Fibroblast of lung (primary cell): ENCODE measurements at regions not wholly inside any gene's neighbourhood (a gene's known extent, or its start where the extent isn't known, plus 50 kb on each side); places are given as distances from the start of the nearest gene placed in this dataset.

Source experiments
- DNase-seq, 2 donors: peaks; one replicate each; pipeline versions ENCODE4 v3.0.0 to v3.0.0-alpha.2; 2010; ENCODE audit warnings: low read depth in 2 of 2
- H2AFZ ChIP-seq: 2 replicates; pipeline ENCODE4 v1.5.1; 2012; ENCODE audit warnings: low read length, control low read depth, inconsistent platforms
- H3K27ac ChIP-seq: 2 replicates; pipeline ENCODE4 v1.5.1; 2011; ENCODE audit warnings: low read length, control low read depth; ENCODE audit not compliant: insufficient read depth
- H3K27me3 ChIP-seq: 2 replicates; pipeline ENCODE4 v1.5.1; 2011; ENCODE audit warnings: mild to moderate bottlenecking, low read length; ENCODE audit not compliant: control insufficient read depth, insufficient read depth
- H3K36me3 ChIP-seq: 2 replicates; pipeline ENCODE4 v1.5.1; 2011; ENCODE audit warnings: low read length; ENCODE audit not compliant: control insufficient read depth, insufficient read depth
- H3K4me1 ChIP-seq: 2 replicates; pipeline ENCODE4 v1.5.1; 2011; ENCODE audit warnings: low read length; ENCODE audit not compliant: control insufficient read depth, insufficient read depth; ENCODE audit errors: extremely low read depth
- H3K4me2 ChIP-seq: 2 replicates; pipeline ENCODE4 v1.5.1; 2011; ENCODE audit warnings: low read length, control low read depth; ENCODE audit not compliant: insufficient read depth; ENCODE audit errors: extremely low read depth
- H3K4me3 ChIP-seq, 4 experiments: fragments of 200-600 bp in 1 of 4; sonication (generic) in 1 of 4; replicated peaks in 1 of 4; 2 replicates each; pipeline ENCODE4 v1.5.1; 2011 to 2016; ENCODE audit warnings: low read length in 4 of 4, low read depth in 3 of 4, mild to moderate bottlenecking in 3 of 4, control low read depth in 2 of 4, inconsistent platforms in 1 of 4, mixed read lengths in 1 of 4; ENCODE audit not compliant: insufficient read depth in 1 of 4; ENCODE audit errors: control extremely low read depth in 1 of 4
- H3K79me2 ChIP-seq: 2 replicates; pipeline ENCODE4 v1.5.1; 2012; ENCODE audit warnings: mild to moderate bottlenecking, low read length, inconsistent platforms; ENCODE audit not compliant: control insufficient read depth, insufficient read depth
- H3K9ac ChIP-seq: 2 replicates; pipeline ENCODE4 v1.5.1; 2011; ENCODE audit warnings: mild to moderate bottlenecking, low read length, control low read depth; ENCODE audit not compliant: insufficient read depth
- H3K9me3 ChIP-seq: 2 replicates; pipeline ENCODE4 v1.5.1; 2012; ENCODE audit warnings: low read depth, low read length; ENCODE audit not compliant: control insufficient read depth, insufficient read depth
- H4K20me1 ChIP-seq: 2 replicates; pipeline ENCODE4 v1.5.1; 2011; ENCODE audit warnings: low read length; ENCODE audit not compliant: control insufficient read depth, insufficient read depth; ENCODE audit errors: extremely low read depth
- EZH2 ChIP-seq: IDR thresholded peaks from 2 replicates; pipeline ENCODE4 v1.5.1; 2012; ENCODE audit warnings: low read length, control low read depth, mild to moderate bottlenecking; ENCODE audit errors: missing control alignments
- TF ChIP-seq, protein P1 (sequence below), 2 donors: IDR thresholded peaks in 1 of 2; conservative IDR thresholded peaks in 1 of 2; 1 replicate in 1 of 2; 2 replicates in 1 of 2; pipeline ENCODE4 v1.5.1; 2011 to 2012; ENCODE audit warnings: low read length in 2 of 2, control low read depth in 1 of 2, inconsistent platforms in 1 of 2, low read depth in 1 of 2, mild to moderate bottlenecking in 1 of 2

DNA sequence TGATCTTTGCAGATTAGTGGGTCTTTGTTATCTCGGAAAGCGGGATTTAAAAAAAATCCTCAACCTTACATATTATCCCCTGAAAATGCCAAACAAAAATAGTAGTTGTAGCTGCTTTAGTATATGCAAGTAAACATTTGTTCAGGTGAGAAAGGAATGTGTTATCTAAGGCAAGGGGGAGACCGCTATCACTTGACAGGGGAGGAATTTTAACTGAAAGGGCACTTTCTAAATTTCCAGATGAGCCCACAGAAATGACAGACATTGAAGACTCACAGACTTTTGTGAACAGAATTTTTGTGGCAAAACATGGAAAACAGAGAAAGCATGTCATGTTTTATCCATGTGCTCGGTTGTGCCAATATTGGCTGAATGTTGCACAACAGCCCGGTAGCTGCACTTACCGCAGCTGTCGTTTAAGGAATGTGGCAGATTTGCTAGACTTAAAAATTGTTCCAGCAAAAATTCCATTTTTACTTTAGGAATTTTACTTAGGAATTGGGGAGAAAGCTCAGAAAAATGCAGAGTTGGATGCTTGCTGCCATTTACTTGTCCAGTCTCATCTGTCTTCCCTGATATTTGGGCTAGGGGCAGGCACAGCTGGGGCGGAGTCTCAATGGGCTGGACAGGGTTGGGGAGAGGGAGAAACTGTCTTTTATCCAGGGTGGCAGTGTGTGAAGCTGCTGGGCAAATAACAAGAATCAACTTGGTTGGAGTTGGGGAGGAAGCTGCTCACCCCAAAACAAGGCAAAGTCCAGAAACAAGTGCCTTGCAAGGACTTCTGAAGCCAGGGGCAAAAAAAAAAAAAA is 94.6 kb upstream of the RPS6KA3 start:
- H3K36me3 ChIP-seq, result no peaks in the 10 kb centered on the region
- H3K27me3 ChIP-seq, result no peaks in the 10 kb centered on the region
- TF ChIP-seq EZH2, result no peak
- TF ChIP-seq, protein P1, sequence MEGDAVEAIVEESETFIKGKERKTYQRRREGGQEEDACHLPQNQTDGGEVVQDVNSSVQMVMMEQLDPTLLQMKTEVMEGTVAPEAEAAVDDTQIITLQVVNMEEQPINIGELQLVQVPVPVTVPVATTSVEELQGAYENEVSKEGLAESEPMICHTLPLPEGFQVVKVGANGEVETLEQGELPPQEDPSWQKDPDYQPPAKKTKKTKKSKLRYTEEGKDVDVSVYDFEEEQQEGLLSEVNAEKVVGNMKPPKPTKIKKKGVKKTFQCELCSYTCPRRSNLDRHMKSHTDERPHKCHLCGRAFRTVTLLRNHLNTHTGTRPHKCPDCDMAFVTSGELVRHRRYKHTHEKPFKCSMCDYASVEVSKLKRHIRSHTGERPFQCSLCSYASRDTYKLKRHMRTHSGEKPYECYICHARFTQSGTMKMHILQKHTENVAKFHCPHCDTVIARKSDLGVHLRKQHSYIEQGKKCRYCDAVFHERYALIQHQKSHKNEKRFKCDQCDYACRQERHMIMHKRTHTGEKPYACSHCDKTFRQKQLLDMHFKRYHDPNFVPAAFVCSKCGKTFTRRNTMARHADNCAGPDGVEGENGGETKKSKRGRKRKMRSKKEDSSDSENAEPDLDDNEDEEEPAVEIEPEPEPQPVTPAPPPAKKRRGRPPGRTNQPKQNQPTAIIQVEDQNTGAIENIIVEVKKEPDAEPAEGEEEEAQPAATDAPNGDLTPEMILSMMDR (conservative IDR thresholded peaks at IDR 0.05 in 1 of 2, IDR thresholded peaks at IDR 0.05 in 1 of 2; ENCODE audit: low read depth in 1 of 2, low read length in 2 of 2), result no peak
- H3K27ac ChIP-seq, result peak overlapping the region; percentile 9
- no peaks in the 10 kb centered on the region for H3K79me2 ChIP-seq
- peak; percentile 71 to 80 for DNase-seq
- H3K4me3 ChIP-seq, result no peak overlapping the region
- no peaks in the 10 kb centered on the region for H4K20me1 ChIP-seq
- H2AFZ ChIP-seq, result no peak overlapping the region
- H3K4me2 ChIP-seq, result no peak overlapping the region
- H3K9me3 ChIP-seq, result no peaks in the 10 kb centered on the region
- no peak overlapping the region for H3K9ac ChIP-seq
- H3K4me1 ChIP-seq, result peaks cover 9% of the 10 kb centered on the region

GRCh38 chrX:20355187-20355586 is 88.5 kb upstream of the RPS6KA3 start:
- no peak for TF ChIP-seq EZH2
- TF ChIP-seq, protein P1 (conservative IDR thresholded peaks at IDR 0.05 in 1 of 2, IDR thresholded peaks at IDR 0.05 in 1 of 2; ENCODE audit: low read depth in 1 of 2, low read length in 2 of 2), result no peak

DNA sequence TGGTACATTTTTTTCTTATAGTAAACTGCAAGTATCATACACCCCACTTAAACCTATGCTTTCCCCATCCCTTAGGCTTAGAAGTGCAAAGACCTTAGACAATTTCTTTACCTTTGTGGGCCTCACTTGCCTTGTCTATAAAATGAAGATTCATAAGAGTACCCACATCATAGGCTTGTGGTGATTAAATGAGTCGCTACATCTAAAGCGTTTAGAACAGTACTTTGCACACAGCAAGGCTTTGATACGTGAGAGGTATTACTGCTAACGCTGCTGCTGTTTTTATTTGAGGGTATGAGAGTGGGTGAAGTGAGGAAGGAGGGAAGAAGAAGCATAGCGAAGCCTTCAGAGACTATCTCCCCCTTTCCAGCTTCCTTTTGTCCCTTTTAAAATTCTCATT is 87.8 kb upstream of the RPS6KA3 start:
- no peak overlapping the region for H3K9ac ChIP-seq
- TF ChIP-seq, protein P1 (conservative IDR thresholded peaks at IDR 0.05 in 1 of 2, IDR thresholded peaks at IDR 0.05 in 1 of 2; ENCODE audit: low read depth in 1 of 2, low read length in 2 of 2), result no peak
- no peak for TF ChIP-seq EZH2
- H3K36me3 ChIP-seq, result no peaks in the 10 kb centered on the region
- H3K4me2 ChIP-seq, result no peak overlapping the region
- H3K4me1 ChIP-seq, result no peaks in the 10 kb centered on the region
- H4K20me1 ChIP-seq, result no peaks in the 10 kb centered on the region
- no peak overlapping the region for H3K4me3 ChIP-seq
- no peak overlapping the region for H2AFZ ChIP-seq
- no peaks in the 10 kb centered on the region for H3K27me3 ChIP-seq
- DNase-seq, result no peak
- H3K9me3 ChIP-seq, result no peaks in the 10 kb centered on the region
- no peak overlapping the region for H3K27ac ChIP-seq
- no peaks in the 10 kb centered on the region for H3K79me2 ChIP-seq

More at GRCh38 chrX:20355187-20355586, 88.5 kb upstream of the RPS6KA3 start:
- Histone ChIP-seq H3K9me3 (no peaks in the 10 kb centered on the region), H3K9ac (no peak overlapping the region), H3K4me1 (no peaks in the 10 kb centered on the region), H3K27me3 (no peaks in the 10 kb centered on the region), H3K27ac (no peak overlapping the region), H3K36me3 (no peaks in the 10 kb centered on the region), H3K79me2 (no peaks in the 10 kb centered on the region), H3K4me2 (no peak overlapping the region), H3K4me3 (no peak overlapping the region), H2AFZ (no peak overlapping the region), H4K20me1 (no peaks in the 10 kb centered on the region)
- no peak for DNase-seq
